ENCODE measurements at regions not wholly inside any gene's neighbourhood (a gene's known extent, or its start where the extent isn't known, plus 50 kb on each side); places are given as distances from the start of the nearest gene placed in this dataset.

- TF ChIP-seq, protein P1, sequence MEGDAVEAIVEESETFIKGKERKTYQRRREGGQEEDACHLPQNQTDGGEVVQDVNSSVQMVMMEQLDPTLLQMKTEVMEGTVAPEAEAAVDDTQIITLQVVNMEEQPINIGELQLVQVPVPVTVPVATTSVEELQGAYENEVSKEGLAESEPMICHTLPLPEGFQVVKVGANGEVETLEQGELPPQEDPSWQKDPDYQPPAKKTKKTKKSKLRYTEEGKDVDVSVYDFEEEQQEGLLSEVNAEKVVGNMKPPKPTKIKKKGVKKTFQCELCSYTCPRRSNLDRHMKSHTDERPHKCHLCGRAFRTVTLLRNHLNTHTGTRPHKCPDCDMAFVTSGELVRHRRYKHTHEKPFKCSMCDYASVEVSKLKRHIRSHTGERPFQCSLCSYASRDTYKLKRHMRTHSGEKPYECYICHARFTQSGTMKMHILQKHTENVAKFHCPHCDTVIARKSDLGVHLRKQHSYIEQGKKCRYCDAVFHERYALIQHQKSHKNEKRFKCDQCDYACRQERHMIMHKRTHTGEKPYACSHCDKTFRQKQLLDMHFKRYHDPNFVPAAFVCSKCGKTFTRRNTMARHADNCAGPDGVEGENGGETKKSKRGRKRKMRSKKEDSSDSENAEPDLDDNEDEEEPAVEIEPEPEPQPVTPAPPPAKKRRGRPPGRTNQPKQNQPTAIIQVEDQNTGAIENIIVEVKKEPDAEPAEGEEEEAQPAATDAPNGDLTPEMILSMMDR (conservative IDR thresholded peaks at IDR 0.05; ENCODE audit: low read depth, low read length) = no peak
- TF ChIP-seq EZH2 (IDR thresholded peaks at IDR 0.05; ENCODE audit: low read length, unreplicated experiment) = no peak
Observed at GRCh38 chr2:201568217-201568820, 75.0 kb downstream of the TMEM237 start.

Data from PC-3 (cell line).